ENCODE measurements at regions not wholly inside any gene's neighbourhood (a gene's known extent, or its start where the extent isn't known, plus 50 kb on each side); places are given as distances from the start of the nearest gene placed in this dataset.

DNA sequence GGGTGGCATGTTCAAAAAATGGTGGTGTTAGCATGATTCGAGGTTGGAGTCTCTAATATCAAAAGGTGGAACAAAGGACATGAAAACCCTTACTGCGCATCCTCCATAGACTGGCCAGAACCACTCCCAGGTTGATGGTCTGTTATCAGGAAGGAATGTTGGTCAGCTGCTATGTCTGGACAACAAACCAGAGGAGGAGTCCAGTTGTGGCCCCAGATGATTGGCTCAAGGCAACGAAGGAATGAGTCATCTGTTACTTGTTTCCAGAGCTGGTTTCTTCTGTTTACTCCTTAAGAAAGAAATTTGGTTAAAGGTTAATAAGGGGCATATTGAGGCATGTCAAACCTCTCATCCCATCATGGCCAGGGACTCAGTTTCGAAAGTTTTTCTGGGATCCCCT lies 56.8 kb upstream of the GRIA4 start:
- ATAC-seq: no peak

DNA sequence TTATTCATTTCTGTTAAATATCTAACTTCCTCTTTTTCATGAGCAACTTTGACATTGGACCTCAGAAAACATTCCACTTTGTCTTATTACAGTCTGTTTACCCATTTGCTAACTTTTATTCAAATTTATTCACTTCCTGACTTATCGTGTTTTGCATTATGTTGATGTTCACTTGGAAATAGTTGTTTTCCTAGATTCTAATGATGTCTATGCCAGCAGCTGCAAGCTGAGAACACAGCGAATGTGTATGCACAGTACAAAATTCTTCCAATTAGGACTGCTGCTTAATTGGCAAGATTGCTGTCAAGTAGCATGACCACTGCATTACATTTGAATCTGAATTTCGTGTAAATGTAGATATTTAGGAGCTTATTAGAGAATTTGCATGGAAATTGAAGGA lies 61.5 kb upstream of the GRIA4 start:
- no peak for ATAC-seq

- ATAC-seq: no peak
These were observed 71.3 kb upstream of the GRIA4 start for GRCh38 chr11:105538588-105538987.

DNA sequence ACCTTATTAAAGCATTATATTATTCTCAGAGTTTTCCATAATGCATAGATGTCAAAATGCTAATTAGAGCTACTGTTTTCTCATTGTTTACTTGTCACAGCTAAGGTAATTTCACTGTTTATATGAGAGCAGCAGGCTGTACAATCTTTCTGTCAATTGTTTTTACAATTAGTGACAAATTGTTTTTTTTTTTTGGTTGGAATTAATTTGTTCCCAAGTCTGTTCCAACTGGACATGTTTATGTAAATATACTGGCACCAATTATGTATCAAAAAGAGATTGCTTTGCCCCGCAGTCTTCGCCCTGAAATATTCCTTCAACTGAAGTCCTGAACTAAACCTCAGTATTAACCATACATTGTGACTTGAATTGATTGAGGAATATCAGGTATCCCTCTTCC lies 72.3 kb upstream of the GRIA4 start:
- ATAC-seq: no peak

- ATAC-seq: no peak
These were observed 85.6 kb upstream of the GRIA4 start for GRCh38 chr11:105524286-105524685.

DNA sequence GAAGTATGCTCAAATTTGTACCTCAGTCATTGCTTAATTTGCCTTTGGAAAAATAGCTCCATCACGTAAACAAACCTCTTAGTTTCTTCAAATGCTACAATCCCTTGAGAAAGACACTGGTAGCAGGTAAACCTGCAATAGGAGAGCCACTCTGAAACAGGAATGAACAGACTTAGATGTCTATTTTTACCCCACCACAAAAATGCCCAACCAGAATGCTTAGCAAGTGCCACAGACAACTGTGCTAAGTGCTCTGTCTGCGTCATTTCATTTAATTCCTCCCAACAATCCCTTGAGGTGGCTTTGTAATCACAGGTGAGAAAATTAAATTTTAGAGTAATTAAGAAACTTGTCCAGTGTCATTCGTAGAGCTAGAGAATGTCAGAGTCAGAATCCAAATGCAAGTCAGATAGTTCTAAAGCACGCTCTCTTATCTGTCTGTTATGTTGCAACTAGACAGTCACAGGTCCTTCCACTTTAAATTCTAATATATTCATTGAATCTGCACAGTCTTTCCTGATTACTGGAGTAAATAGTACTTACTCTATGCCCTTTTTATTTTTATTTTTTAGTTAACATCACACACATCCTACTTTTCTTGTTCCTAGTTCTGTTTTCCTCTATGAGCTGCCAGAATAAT lies 89.0 kb upstream of the GRIA4 start:
- ATAC-seq: no peak

- ATAC-seq: no peak
These were observed 102.2 kb upstream of the GRIA4 start for GRCh38 chr11:105507496-105508254.

- ATAC-seq: no peak
These were observed 117.9 kb upstream of the GRIA4 start for GRCh38 chr11:105492010-105492409.

GRCh38 chr11:105491394-105491793 lies 118.5 kb upstream of the GRIA4 start:
- no peak for ATAC-seq

GRCh38 chr11:105490333-105490732 lies 119.5 kb upstream of the GRIA4 start:
- ATAC-seq: no peak

GRCh38 chr11:105489446-105489845 lies 120.4 kb upstream of the GRIA4 start:
- ATAC-seq: no peak

DNA sequence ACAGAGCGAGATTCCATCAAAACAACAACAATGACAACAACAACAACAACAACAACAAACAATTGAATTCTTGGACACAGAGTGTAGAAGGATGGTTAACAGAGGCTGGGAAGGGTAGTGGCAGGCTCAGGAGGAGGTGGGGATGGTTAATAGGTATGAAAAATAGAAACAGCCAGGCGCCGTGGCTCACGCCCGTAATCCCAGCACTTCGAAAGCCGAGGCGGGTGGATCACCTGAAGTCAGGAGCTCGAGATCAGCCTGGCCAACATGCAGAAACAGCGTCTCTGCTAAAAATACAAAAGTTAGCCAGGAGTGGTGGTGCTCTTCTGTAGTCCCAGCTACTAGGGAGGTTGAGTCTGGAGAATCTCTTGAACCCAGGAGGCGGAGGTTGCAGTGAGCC lies 122.9 kb upstream of the GRIA4 start:
- no peak for ATAC-seq

GRCh38 chr11:105469931-105470330 lies 139.9 kb upstream of the GRIA4 start:
- ATAC-seq: no peak

DNA sequence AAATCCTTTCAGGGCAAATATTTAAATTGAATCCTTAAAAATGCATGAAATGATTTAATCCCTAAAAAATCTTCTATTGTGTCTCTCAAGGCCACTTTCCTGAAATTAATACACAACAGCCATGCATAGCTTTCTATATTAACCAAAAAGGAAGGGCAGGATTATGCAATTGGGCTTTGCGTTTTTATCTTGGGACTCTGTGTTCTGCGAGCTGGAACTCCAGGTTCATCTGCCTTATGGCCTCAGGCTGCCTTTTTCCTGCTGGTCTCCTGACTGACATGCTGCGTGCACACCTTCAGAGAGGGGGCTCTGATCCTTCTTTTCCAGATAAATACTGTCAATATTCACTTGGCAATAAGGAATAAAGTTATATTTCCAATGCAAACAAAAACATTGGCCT lies 141.7 kb upstream of the GRIA4 start:
- ATAC-seq: no peak

DNA sequence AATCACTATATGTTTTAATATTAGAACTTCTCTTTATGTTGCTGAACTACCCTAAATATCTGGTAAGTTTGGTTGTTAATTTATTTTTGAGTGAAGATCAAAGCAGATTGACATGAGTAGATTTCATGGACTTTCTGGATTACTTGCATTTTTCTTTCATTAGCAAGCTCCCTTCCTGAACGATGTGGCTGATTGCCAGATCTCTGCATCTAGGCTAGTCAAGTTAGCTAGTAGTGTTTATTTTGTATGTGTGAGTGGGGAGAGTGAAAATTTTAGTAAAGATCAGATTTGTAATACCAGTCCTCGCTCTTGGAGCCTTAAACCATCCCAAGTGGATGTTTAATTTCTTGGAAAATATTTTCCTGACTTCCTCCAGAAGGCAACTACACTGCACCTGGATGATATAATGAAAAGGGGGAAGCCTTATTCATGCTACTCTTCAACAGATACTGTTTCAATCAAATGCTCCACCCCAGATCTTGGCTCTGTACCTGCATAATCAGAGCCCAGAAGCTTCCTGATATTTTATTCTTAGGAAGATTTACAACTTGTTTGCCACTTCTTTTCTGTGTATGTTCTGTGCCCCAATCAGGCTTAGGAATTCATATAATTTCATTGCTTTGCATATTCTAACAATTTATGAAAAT lies 143.2 kb upstream of the GRIA4 start:
- no peak for ATAC-seq

DNA sequence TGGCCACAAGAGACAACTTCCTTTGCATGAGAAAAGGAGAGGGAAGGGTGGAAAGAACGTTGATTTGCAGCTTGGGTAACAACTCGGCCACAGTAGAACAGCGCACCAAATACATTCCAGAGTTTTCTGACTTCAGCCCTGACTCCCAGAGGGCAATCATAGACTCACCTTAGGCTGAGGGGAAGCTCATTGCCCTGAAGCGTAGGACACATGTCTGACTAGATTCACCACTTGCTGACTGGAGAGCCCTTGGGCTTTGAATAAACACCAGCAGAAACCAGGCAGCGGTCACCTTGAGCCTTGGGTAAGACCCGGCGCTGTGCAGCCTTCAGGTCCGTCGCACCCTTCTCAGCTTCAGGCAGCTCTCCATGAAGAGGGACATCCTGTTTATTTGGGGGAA lies 151.8 kb upstream of the GRIA4 start:
- ATAC-seq: no peak

GRCh38 chr11:105456950-105457349 lies 152.9 kb upstream of the GRIA4 start:
- no peak for ATAC-seq

- ATAC-seq: no peak
These were observed 160.7 kb upstream of the GRIA4 start for GRCh38 chr11:105449100-105449734.

- peak in 1 of 2 donors; percentile 24 for ATAC-seq
These were observed 161.2 kb upstream of the GRIA4 start for GRCh38 chr11:105448703-105449079.

DNA sequence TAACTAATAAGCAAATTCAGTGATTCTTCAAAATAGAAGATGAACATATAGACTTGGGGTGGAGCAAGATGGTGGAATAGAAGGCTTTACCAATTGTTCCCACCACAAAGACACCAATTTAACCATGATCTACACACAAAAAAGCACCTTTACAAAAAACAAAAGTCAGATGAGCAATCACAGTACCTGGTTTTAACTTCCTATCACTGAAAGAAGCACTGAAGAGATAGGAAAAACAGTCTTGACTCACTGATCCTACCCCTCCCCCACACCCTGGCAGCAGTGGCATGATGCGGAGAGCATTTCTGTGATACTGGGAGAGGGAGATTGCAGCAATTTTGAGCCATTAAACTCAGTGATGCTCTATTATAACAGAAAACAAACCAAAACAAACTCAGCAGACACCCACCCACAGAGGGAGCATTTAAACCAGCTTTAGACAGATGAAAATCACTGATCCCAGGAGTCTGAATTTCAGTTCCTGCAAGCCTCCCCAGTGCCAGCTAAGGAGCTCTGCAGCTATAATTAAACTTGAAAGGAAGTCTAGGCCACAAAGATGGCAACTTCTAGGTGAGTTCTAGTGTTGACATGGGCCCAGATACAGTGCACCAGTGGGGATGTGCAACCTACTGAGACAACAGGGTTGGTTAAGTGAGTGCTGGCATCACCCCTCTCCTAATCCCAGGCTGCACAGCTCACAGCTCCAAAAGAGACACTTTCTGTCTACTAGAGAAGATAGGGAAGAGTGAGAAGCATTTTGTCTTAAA lies 161.8 kb upstream of the GRIA4 start:
- no peak for ATAC-seq

- ATAC-seq: no peak
These were observed 166.2 kb upstream of the GRIA4 start for GRCh38 chr11:105443623-105444022.

DNA sequence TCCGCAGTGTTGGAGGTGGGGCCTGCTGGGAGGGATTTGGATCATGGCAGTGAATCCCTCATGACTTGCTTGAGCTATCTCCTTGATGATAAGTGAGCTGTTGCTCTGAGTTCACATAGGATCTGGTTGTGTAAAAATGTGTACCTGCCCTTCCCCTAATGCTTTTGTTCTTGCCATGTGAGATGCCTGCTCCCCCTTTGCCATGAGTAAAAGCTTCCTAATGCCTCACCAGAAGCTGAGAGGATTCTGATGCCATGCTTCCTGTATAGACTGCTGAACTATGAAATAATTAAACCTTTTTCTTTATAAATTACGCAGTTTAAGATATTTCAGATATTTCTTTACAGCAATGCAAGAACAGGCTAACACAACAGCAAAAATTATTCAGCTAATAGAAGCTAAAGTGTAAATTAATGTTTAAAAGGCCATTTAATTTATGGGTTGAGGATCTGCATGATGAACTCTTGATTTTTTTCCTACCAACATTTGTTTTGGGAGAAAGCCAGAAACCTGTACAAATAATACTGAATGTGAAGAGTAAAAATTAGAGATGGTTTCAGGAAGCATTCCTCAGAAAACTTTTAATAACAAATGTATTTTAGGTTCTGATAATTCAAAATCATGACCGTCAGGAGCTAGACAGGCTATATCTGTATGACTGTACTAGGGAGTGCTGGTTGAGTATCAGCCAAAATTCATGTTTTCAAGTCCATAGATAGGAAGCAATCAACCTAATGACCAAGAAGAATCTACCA lies 177.5 kb upstream of the GRIA4 start:
- no peak for ATAC-seq
